Activated CD4-positive, alpha-beta T cell treated with anti-CD3 and anti-CD28 coated beads, Interleukin-2, amount 50 U/mL, for 16 hours (primary cell): ENCODE measurements at regions not wholly inside any gene's neighbourhood (a gene's known extent, or its start where the extent isn't known, plus 50 kb on each side); places are given as distances from the start of the nearest gene placed in this dataset.
"Not testable (repeated sequence)": the region's sequence is repeated elsewhere in the genome, so short reads cannot be mapped to it uniquely, and the experiment has no call there.

Experiments used
- DNase-seq: peaks from one replicate; pipeline ENCODE4 v3.0.0-alpha.2; 2020

GRCh38 chr5:131107128-131107527 is 57.9 kb downstream of the HINT1 start:
- no peak for DNase-seq

- no peak for DNase-seq
These were observed 60.8 kb downstream of the HINT1 start for GRCh38 chr5:131104169-131104808.

- no peak for DNase-seq
These were observed 68.0 kb downstream of the HINT1 start for GRCh38 chr5:131096774-131097710.

GRCh38 chr5:131095561-131095960 is 69.5 kb downstream of the HINT1 start:
- DNase-seq: not testable (repeated sequence)

DNA sequence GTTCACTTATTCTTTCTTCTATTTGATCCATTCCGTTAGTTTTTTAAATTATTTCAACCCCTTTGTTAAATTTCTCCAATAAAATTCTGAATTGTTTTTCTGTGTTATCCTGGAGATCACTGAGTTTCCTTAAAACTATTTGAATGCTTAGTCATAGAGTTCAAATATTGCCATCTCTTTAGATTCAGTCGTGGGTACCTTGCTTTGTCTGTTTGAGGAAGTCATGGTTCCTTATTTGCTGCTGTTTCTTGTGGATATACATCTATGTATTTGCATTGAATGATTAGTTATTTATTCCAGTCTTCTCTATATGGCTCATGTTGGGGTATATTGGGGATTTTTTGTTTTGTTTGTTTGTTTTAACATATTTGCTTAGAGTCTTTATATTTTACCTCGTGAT is 80.6 kb downstream of the HINT1 start:
- no peak for DNase-seq

DNA sequence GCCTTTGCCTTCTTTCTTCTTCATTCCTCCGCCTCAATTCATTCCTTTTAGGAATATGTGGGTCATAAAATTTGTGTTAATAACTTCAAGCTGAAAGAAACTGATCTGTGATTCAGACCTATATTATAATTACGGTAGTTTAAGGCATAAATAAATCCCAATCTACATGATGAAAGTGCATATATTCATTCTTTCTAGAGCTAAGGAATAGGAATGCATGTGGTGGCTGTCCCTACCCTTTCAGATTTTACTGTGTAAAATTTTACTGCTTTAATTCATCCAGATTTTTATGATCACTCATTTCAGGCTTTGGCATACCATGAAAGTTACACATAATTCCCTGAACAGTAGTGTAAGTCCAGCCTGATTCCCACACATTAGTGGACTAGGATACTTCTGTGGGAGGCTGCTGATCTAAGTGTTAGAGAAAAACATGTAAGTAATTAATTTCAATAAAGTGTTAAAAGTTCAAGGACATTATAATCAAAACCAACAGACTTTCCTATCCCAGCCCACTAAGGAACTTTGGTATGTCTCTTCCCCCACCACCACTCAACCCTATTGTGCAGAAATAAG is 83.1 kb downstream of the HINT1 start:
- DNase-seq: no peak

GRCh38 chr5:131081374-131081773 is 83.7 kb downstream of the HINT1 start:
- no peak for DNase-seq

DNA sequence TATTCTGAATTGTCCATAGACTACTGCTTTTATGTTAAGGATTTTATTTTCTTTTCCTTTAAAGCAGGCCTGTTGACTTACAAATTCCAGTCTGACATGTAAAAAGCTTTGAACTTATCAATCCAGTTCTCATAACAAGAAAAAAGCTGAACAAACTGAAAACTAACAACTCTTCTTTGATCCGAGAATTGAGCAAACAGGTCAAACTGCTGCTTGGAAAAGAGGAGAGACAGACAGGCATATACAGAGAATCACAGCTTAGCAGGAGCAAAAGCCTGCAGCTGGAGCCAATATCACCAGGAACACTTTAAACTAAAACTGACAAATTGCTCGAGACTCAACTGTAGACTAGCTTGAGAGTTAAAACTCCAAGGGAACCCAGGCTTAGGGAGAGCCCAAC is 85.8 kb downstream of the HINT1 start:
- no peak for DNase-seq

DNA sequence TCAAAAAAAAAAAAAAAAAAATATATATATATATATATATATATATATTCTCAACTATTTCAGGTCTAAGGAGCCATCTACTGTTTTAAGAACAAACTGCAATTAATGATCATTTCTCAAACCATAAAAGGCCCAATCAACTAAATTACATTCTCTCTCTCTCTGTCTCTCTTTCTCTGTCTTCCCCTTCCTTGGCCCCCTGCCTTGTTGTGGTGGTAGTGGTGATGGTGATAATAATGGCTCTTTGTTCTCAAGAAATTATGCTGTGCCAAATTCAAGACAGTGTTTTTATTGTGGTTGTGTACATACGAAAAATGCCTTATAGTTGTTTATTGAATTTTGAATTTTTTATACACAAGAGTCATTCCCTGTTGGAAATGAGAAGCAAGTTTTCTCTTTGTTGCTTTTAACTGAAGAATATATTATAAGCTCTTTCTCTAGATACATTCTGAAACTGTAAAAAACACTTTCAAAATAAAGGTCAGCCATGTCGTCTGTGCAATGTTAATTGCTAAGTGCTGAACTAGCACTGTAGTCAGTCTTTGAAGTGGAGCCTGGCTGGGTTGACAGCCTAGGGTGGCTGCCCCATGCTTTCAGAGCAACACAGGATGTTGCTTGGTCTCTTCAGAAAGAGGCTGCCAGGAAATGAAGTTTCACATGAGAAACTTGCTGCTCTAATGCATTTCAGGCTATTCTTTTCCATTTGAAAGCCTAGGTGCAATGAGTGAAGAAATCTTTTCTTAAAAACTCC is 96.0 kb downstream of the HINT1 start:
- DNase-seq: peak; percentile 74

DNA sequence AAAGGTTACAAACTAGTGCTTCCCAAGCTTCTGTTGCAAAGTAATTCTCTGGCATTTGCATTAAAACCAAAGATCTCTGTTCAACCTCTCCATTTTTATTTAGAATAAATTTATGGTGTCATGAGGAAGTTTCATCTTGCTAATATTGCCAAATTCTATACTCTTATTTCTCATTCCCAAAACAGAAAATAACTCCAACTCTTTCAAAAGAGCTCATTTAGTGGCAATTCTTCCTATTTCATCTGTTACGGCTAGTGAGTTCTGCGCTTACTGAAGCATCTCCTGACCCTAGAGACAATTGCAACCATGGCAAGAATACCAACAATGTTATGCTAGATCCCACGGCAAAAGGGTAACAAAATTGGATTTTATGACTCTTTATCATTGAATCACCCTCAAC is 97.0 kb downstream of the HINT1 start:
- no peak for DNase-seq

GRCh38 chr5:131067636-131068035 is 97.4 kb downstream of the HINT1 start:
- DNase-seq: no peak

DNA sequence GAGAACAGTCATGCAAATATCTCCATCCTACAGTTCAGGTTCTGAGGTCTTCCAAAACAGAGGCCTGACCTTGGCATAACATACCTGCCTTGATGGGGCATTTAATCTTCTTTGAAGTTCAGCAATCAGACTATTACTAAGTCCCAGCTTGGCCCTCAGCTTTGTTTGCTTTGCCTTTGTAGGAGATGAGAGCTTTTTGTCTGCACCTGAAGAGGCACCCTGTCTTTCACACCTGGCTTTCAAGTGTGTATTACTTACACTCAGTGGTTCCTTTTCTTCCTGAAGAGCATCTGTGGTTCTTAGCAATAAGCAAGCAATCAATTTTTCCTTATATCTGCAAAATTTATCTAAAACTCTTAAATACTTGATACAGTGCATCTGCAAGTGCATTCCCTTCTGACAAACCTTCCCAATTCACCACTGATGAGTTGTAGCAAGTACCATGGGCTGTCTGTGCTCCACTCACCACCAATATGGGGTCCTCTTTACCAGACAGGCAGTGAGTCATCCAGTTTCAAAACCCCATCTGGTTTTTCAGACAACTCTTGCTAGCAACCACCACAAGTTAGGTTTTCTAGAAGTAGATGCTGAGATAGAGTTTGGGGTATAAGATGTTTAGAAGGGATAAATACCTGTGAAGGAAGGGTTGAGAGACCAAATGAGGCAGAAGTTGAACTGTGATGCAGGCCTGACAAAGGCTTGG is 100.2 kb downstream of the HINT1 start:
- peak; percentile 24 for DNase-seq

- DNase-seq: no peak
These were observed 122.9 kb downstream of the HINT1 start for GRCh38 chr5:131042021-131042789.

- no peak for DNase-seq
These were observed 141.6 kb downstream of the HINT1 start for GRCh38 chr5:131023498-131023865.

DNA sequence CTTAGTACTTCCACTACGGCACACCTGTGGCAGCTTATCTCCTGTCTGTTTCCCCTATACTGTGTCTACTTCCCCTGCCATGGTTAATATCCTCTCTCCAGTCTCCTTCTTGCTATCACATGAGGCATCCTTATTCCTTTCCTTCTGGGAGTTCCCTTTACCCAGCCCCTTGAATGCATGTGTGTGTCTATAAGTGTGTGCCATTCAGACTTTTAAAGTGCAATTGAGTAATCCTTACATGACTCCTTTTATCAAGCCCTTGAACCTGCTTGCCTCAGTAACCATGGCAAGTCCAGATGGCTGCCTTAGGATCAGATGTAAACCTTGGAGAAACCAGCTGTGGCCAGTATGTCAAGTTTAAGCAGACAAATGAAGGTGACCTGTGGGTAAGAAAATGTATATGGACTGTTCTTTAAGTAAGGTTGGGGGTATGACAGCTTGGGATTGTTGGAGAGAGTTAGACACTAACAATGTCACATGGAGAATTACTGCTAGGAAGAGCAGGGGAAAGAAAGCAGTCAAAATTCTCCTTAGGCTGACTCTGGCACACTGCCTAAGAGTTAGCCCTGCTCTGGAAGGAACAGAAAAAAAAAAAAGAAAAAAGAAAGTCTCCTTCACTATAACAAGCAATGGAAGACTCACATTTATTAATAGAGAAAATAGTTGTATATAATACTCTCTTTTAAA is 142.1 kb downstream of the HINT1 start:
- DNase-seq: no peak

- DNase-seq: no peak
These were observed 143.4 kb downstream of the HINT1 start for GRCh38 chr5:131021646-131022045.

DNA sequence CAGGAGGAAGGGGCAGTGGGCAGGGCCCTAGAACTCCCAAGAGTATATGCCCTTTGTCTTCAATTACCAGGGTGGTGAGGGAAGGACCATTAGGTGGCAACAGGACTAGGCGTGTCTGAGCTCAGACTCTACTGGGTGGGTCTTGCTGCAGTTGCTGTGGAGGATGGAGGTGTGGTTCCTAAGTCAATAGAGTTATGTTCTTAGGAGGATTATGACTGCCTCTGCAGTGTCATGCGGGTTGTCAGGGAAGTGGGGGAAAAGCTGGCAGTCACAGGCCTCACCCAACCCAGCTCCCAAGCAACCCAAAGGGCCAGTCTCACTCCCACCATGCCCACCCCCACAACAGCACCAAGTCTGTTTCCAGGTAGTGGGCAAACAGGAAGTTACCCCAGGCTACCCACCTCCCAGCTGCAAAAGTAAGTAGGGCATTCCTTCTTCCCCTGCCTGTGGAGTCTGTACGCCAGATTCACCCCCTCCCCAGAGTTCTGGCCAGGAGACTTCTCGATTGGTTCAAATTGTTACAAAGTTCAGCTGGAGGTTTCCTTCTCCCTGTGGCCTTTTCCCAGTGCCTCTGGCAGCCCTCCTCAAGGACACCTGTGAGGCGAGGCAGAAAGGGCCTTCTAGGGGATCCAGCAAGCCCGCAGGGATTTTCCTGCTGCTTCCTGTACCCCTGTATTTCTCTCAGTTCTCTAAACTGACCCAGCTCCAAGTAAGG is 145.3 kb downstream of the HINT1 start:
- DNase-seq: no peak

DNA sequence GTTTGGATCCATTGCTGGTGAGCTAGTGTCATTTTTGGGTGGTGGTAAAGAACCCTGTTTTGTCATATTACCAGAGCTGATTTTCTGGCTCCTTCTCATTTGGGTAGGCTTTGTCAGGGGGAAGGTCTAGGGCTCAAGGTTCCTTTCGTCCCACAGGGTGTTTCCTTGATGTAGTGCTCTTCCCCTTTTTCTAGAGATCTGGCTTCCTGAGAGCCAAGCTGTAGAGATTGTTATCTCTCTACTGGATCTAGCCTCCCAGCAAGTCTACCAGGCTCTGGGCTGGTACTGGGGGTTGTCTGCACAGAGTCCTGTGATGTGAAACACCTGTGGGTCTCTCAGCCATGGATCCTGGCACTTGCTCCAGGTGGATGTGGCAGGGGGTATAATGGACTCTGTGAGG is 145.9 kb downstream of the HINT1 start:
- DNase-seq: no peak

- DNase-seq: no peak
These were observed 156.7 kb downstream of the HINT1 start for GRCh38 chr5:131008329-131008728.

DNA sequence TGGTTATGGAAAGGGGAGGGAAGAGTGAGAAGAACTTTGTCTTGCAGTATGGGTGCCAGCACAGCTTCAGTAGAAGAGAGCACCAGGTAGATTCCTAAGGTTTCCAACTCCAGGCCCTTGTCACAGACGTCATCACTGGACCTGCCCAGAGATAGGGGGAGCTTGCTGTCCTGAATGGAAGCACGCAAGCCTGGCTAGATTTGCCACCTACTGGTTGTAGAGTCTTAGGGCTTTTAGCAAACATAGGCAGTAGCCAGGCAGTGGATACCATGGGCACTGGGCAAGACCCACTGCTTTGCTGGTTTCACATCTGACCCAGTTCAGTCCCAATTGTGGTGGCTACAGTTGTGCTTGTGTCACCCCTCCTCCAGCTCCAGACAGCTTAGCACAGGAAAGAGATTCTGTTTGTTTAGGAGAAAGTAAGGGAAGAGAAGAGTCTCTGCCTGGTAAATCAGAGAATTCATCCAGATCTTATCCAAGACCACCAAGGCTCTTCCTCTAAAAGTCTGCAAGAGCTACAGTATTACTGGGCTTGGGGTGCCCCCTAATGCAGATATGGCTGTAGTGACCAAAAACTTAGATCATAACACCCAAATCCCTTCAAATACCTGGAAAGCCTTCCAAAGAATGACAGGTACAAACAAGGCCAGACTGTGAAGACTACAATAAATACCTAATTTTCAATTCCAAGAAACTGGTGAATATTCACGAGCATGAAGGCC is 158.9 kb downstream of the HINT1 start:
- no peak for DNase-seq
